PC-9 (cell line): ENCODE measurements at regions not wholly inside any gene's neighbourhood (a gene's known extent, or its start where the extent isn't known, plus 50 kb on each side); places are given as distances from the start of the nearest gene placed in this dataset.
"Not testable (repeated sequence)": the region's sequence is repeated elsewhere in the genome, so short reads cannot be mapped to it uniquely, and the experiment has no call there.

Experiments
- BruUV-seq: library from RNA; stranded (reverse); fragments of 400-500 nt; replicated peaks from 2 replicates; lab custom pipeline; 2021; lab: Mats Ljungman, UMichigan
- CTCF ChIA-PET: fragments of 300-600 bp; sonication (Branson Sonifier 250); formaldehyde crosslinking; loops from one replicate; lab custom pipeline; 2022; ENCODE audit warnings: antibody characterized with exemption; lab: Charles Lee
- POLR2A ChIA-PET: fragments of 300-600 bp; sonication (Branson Sonifier 250); formaldehyde crosslinking; loops from one replicate; lab custom pipeline; 2022; ENCODE audit warnings: antibody characterized with exemption; ENCODE audit not compliant: unreplicated experiment; lab: Charles Lee
- DNase-seq, 2 experiments: peaks; one replicate each; pipeline versions ENCODE4 v3.0.0 to v3.0.0-alpha.2; 2015 to 2022; ENCODE audit warnings: mixed read lengths in 1 of 2
- H2AFZ ChIP-seq: fragments of 200-600 bp; sonication (generic); 2 replicates; pipeline ENCODE4 v1.8.1; 2017; ENCODE audit warnings: antibody characterized with exemption
- H3F3A ChIP-seq: fragments of 200-600 bp; sonication (generic); 2 replicates; pipeline ENCODE4 v1.8.1; 2017; ENCODE audit warnings: antibody characterized with exemption, mild to moderate bottlenecking, low read depth; ENCODE audit not compliant: insufficient read depth
- H3K27ac ChIP-seq: fragments of 200-600 bp; sonication (generic); 2 replicates; pipeline ENCODE4 v1.6.1; 2016; ENCODE audit warnings: mixed run types
- H3K27me3 ChIP-seq: fragments of 200-600 bp; sonication (generic); 2 replicates; pipeline ENCODE4 v1.6.1; 2016; ENCODE audit warnings: low read depth, mixed run types; ENCODE audit not compliant: insufficient read depth
- H3K36me3 ChIP-seq: fragments of 200-600 bp; sonication (generic); 2 replicates; pipeline ENCODE4 v1.6.1; 2016; ENCODE audit warnings: low read depth, mixed run types
- H3K4me1 ChIP-seq: fragments of 200-600 bp; sonication (generic); replicated peaks from 2 replicates; pipeline ENCODE4 v1.6.1; 2016; ENCODE audit warnings: mixed run types; ENCODE audit not compliant: insufficient read depth
- H3K4me2 ChIP-seq: fragments of 200-600 bp; sonication (generic); 2 replicates; pipeline ENCODE4 v1.6.1; 2017; ENCODE audit warnings: mixed run types
- H3K4me3 ChIP-seq: fragments of 200-600 bp; sonication (generic); 2 replicates; pipeline ENCODE4 v1.6.1; 2016; ENCODE audit warnings: mixed run types
- H3K79me2 ChIP-seq: fragments of 200-600 bp; sonication (generic); 2 replicates; pipeline ENCODE4 v1.6.1; 2017; ENCODE audit warnings: low read depth, mixed run types
- H3K9me2 ChIP-seq: fragments of 200-600 bp; sonication (generic); 2 replicates; pipeline ENCODE4 v1.8.1; 2017; ENCODE audit warnings: mild to moderate bottlenecking; ENCODE audit not compliant: insufficient read depth
- H3K9me3 ChIP-seq: fragments of 200-600 bp; sonication (generic); 2 replicates; pipeline ENCODE4 v1.8.1; 2016; ENCODE audit warnings: low read depth; ENCODE audit not compliant: insufficient read depth
- H4K20me1 ChIP-seq: fragments of 200-600 bp; sonication (generic); 2 replicates; pipeline ENCODE4 v1.8.1; 2017; ENCODE audit not compliant: insufficient read depth
- CTCF ChIP-seq: fragments of 200-600 bp; sonication (generic); conservative IDR thresholded peaks from 2 replicates; pipeline ENCODE4 v1.6.1; 2017; ENCODE audit warnings: mixed run types, antibody characterized with exemption, mild to moderate bottlenecking, moderate library complexity
- EZH2 ChIP-seq: fragments of 200-600 bp; sonication (generic); IDR thresholded peaks from 2 replicates; pipeline ENCODE4 v1.8.0; 2017; ENCODE audit warnings: antibody characterized with exemption, low read depth
- intact Hi-C: fragments of 100-400 bp; cut with micrococcal nuclease; formaldehyde crosslinking; loops from one replicate; pipeline ENCODE4 v1.10.0; 2022; ENCODE audit not compliant: unreplicated experiment

- no peak overlapping the region for H3K4me2 ChIP-seq
- TF ChIP-seq EZH2 (no peak), CTCF (no peak)
- no peaks in the 10 kb centered on the region for H3K9me3 ChIP-seq
- H3K79me2 ChIP-seq, result no peaks in the 10 kb centered on the region
- H3F3A ChIP-seq, result no peaks in the 10 kb centered on the region
- CTCF ChIA-PET, result no interaction called here
- no peaks in the 10 kb centered on the region for H3K4me1 ChIP-seq
- H2AFZ ChIP-seq, result no peak overlapping the region
- no peak overlapping the region for H3K4me3 ChIP-seq
- no peaks in the 10 kb centered on the region for H3K36me3 ChIP-seq
- H4K20me1 ChIP-seq, result no peaks in the 10 kb centered on the region
- POLR2A ChIA-PET, result no interaction called here
- no peaks in the 10 kb centered on the region for H3K27me3 ChIP-seq
- no peak for DNase-seq
- BruUV-seq, result no TSS peak
- no peaks in the 10 kb centered on the region for H3K9me2 ChIP-seq
- H3K27ac ChIP-seq, result no peak overlapping the region
- intact Hi-C loops, result no loop called here
Observed at GRCh38 chr2:186425576-186425975, 60.5 kb upstream of the ZC3H15 start.

GRCh38 chr2:186426153-186427016 is 59.7 kb upstream of the ZC3H15 start:
- Histone ChIP-seq H3K9me2 (no peaks in the 10 kb centered on the region), H3F3A (no peaks in the 10 kb centered on the region), H3K4me3 (no peak overlapping the region), H3K4me1 (no peaks in the 10 kb centered on the region), H2AFZ (no peak overlapping the region), H3K79me2 (no peaks in the 10 kb centered on the region), H3K27me3 (no peaks in the 10 kb centered on the region), H4K20me1 (no peaks in the 10 kb centered on the region), H3K27ac (no peak overlapping the region), H3K4me2 (no peak overlapping the region), H3K9me3 (no peaks in the 10 kb centered on the region), H3K36me3 (no peaks in the 10 kb centered on the region)
- BruUV-seq, result no TSS peak
- no peak for TF ChIP-seq CTCF
- no peak for TF ChIP-seq EZH2
- DNase-seq, result no peak
- POLR2A ChIA-PET, result no interaction called here
- intact Hi-C loops, result no loop called here
- CTCF ChIA-PET, result no interaction called here

DNA sequence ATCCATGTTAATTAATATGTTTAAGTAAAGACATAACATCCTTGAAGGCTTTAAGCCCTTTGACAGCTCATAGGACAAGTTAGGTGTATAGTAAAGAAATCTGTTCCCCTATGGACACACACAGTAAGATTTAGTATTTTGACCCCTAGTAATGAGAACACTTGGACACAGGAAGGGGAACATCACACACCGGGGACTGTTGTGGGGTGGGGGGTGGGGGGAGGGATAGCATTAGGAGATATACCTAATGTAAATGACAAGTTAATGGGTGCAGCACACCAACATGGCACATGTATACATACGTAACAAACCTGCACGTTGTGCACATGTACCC is 59.1 kb upstream of the ZC3H15 start:
- H3K4me2 ChIP-seq, H3K4me1 ChIP-seq, H3K79me2 ChIP-seq, CTCF ChIA-PET, H4K20me1 ChIP-seq, BruUV-seq, H3K27ac ChIP-seq, H3K9me2 ChIP-seq, intact Hi-C loops, H3K9me3 ChIP-seq, POLR2A ChIA-PET, H3K4me3 ChIP-seq, H3K36me3 ChIP-seq, H3K27me3 ChIP-seq, H2AFZ ChIP-seq, DNase-seq, H3F3A ChIP-seq: not testable (repeated sequence)

DNA sequence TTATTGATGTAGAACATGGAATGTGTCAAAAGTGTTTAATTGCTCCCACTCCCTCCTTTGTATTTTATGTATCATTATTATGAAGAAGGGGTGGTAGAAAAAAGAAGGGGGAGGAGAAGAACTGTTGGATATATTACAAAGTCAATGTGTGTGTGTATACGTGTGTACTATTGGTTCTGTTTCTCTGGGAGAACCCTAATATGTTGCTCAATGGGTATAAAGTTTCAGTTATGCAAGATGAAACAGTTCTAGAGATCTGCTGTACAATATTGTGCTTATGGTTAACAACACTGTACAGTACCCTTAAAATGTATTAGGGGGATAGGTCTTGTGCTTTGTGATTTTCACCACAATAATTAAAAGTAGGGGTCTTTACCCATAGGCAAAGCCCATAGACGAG is 58.1 kb upstream of the ZC3H15 start:
- no peaks in the 10 kb centered on the region for H3K79me2 ChIP-seq
- H4K20me1 ChIP-seq, result no peaks in the 10 kb centered on the region
- no TSS peak for BruUV-seq
- POLR2A ChIA-PET, result no interaction called here
- intact Hi-C loops, result no loop called here
- H3K27me3 ChIP-seq, result no peaks in the 10 kb centered on the region
- no peak overlapping the region for H3K4me3 ChIP-seq
- DNase-seq, result no peak
- no peak overlapping the region for H3K27ac ChIP-seq
- no peaks in the 10 kb centered on the region for H3K36me3 ChIP-seq
- H2AFZ ChIP-seq, result no peak overlapping the region
- CTCF ChIA-PET, result no interaction called here
- H3F3A ChIP-seq, result no peaks in the 10 kb centered on the region
- H3K4me1 ChIP-seq, result no peaks in the 10 kb centered on the region
- TF ChIP-seq CTCF (no peak), EZH2 (no peak)
- H3K9me2 ChIP-seq, result no peaks in the 10 kb centered on the region
- H3K4me2 ChIP-seq, result no peak overlapping the region
- no peaks in the 10 kb centered on the region for H3K9me3 ChIP-seq
